ENCODE measurements at regions not wholly inside any gene's neighbourhood (a gene's known extent, or its start where the extent isn't known, plus 50 kb on each side); places are given as distances from the start of the nearest gene placed in this dataset.
"Not testable (repeated sequence)": the region's sequence is repeated elsewhere in the genome, so short reads cannot be mapped to it uniquely, and the experiment has no call there.

GRCh38 chr1:115147928-115148327 is 58.6 kb upstream of the TSPAN2 start:
- not testable (repeated sequence) for TF ChIP-seq CTCF, POLR2A (IDR thresholded peaks at IDR 0.05)

Data from lower leg skin (tissue), 3 donors.